GM23338 (cell line): ENCODE measurements at regions not wholly inside any gene's neighbourhood (a gene's known extent, or its start where the extent isn't known, plus 50 kb on each side); places are given as distances from the start of the nearest gene placed in this dataset.

Source experiments
- ATAC-seq: fragments of 200-7000 bp; cut with Tn5 transposase; 3 replicates; pipeline ENCODE4 v1.9.1; 2020
- DNase-seq: peaks from one replicate; pipeline ENCODE4 v3.0.0-alpha.2; 2015; ENCODE audit warnings: low spot score
- H2AFZ ChIP-seq: fragments of 200-600 bp; sonication (generic); 2 replicates; pipeline ENCODE4 v1.8.0; 2016; ENCODE audit warnings: antibody characterized with exemption, mild to moderate bottlenecking, moderate library complexity
- H3F3A ChIP-seq: fragments of 200-600 bp; sonication (generic); replicated peaks from 2 replicates; pipeline ENCODE4 v1.8.0; 2017; ENCODE audit warnings: antibody characterized with exemption, mixed run types, low read depth
- H3K27ac ChIP-seq: fragments of 200-600 bp; sonication (generic); 2 replicates; pipeline ENCODE4 v1.6.1; 2016; ENCODE audit warnings: low read depth
- H3K27me3 ChIP-seq: fragments of 200-600 bp; sonication (generic); 2 replicates; pipeline ENCODE4 v1.8.0; 2016; ENCODE audit warnings: mild to moderate bottlenecking, mixed run types, moderate library complexity; ENCODE audit not compliant: insufficient read depth
- H3K36me3 ChIP-seq: fragments of 200-600 bp; sonication (generic); 2 replicates; pipeline ENCODE4 v1.8.0; 2016; ENCODE audit warnings: mild to moderate bottlenecking; ENCODE audit not compliant: insufficient read depth
- H3K4me1 ChIP-seq: fragments of 200-600 bp; sonication (generic); 2 replicates; pipeline ENCODE4 v1.8.0; 2016; ENCODE audit warnings: mild to moderate bottlenecking, moderate library complexity; ENCODE audit not compliant: insufficient read depth
- H3K4me2 ChIP-seq: fragments of 200-600 bp; sonication (generic); 2 replicates; pipeline ENCODE4 v1.7.1; 2017; ENCODE audit warnings: mixed run types
- H3K4me3 ChIP-seq: fragments of 200-600 bp; sonication (generic); 2 replicates; pipeline ENCODE4 v1.6.1; 2016; ENCODE audit warnings: mixed run types
- H3K79me2 ChIP-seq: fragments of 200-600 bp; sonication (generic); replicated peaks from 2 replicates; pipeline ENCODE4 v1.8.0; 2017; ENCODE audit warnings: mild to moderate bottlenecking; ENCODE audit not compliant: insufficient read depth
- H3K9me2 ChIP-seq: fragments of 200-600 bp; sonication (generic); 2 replicates; pipeline ENCODE4 v1.8.0; 2017; ENCODE audit not compliant: insufficient read depth
- H4K20me1 ChIP-seq: fragments of 200-600 bp; sonication (generic); replicated peaks from 2 replicates; pipeline ENCODE4 v1.8.0; 2017; ENCODE audit warnings: mild to moderate bottlenecking; ENCODE audit not compliant: insufficient read depth
- H3K27ac Mint-ChIP-seq: 2 replicates; pipeline ENCODE4 v1.8.0; 2020; ENCODE audit warnings: inconsistent platforms, mild to moderate bottlenecking, moderate library complexity, mixed read lengths
- H3K27me3 Mint-ChIP-seq: 3 replicates; pipeline ENCODE4 v1.8.0; 2022; ENCODE audit warnings: low read depth, mild to moderate bottlenecking, moderate library complexity, mixed read lengths, inconsistent platforms; ENCODE audit not compliant: insufficient read depth, poor library complexity
- H3K36me3 Mint-ChIP-seq: 3 replicates; pipeline ENCODE4 v1.8.0; 2021; ENCODE audit warnings: low read depth, mild to moderate bottlenecking, inconsistent platforms, moderate library complexity, mixed read lengths
- H3K4me1 Mint-ChIP-seq: 3 replicates; pipeline ENCODE4 v1.8.0; 2020; ENCODE audit warnings: mild to moderate bottlenecking, inconsistent platforms, mixed read lengths
- H3K4me3 Mint-ChIP-seq: 3 replicates; pipeline ENCODE4 v1.8.0; 2021; ENCODE audit warnings: moderate library complexity, mild to moderate bottlenecking, inconsistent platforms, mixed read lengths
- H3K9me3 Mint-ChIP-seq: 3 replicates; pipeline ENCODE4 v1.8.0; 2020; ENCODE audit warnings: moderate library complexity, mild to moderate bottlenecking, inconsistent platforms, mixed read lengths
- CREB1 ChIP-seq: fragments of 250-450 bp; sonication (Bioruptor Pico); IDR thresholded peaks from 2 replicates; pipeline ENCODE4 v1.5.0; 2020; ENCODE audit warnings: low read depth, mild to moderate bottlenecking, moderate library complexity
- EZH2phosphoT487 ChIP-seq: fragments of 200-600 bp; sonication (generic); IDR thresholded peaks from one replicate; pipeline ENCODE4 v1.8.1; 2018; ENCODE audit warnings: antibody characterized with exemption; ENCODE audit not compliant: unreplicated experiment
- NANOG ChIP-seq: IDR thresholded peaks from 2 replicates; pipeline ENCODE4 v1.6.1; 2016; ENCODE audit warnings: antibody characterized with exemption, borderline replicate concordance
- POLR2AphosphoS5 ChIP-seq: IDR thresholded peaks from 2 replicates; pipeline ENCODE4 v1.6.1; 2016; ENCODE audit warnings: antibody characterized with exemption, low read depth
- STAT1 ChIP-seq: IDR thresholded peaks from one replicate; pipeline ENCODE4 v1.6.1; 2016; ENCODE audit warnings: antibody characterized with exemption; ENCODE audit not compliant: unreplicated experiment
- ZNF331 ChIP-seq: fragments of 250-450 bp; sonication (Bioruptor Pico); IDR thresholded peaks from 2 replicates; pipeline ENCODE4 v1.5.0; 2020; ENCODE audit warnings: low read depth, mild to moderate bottlenecking, moderate library complexity
- TF ChIP-seq, protein P1 (sequence below): fragments of 250-450 bp; sonication (Bioruptor Pico); IDR thresholded peaks from 2 replicates; pipeline ENCODE4 v1.5.0; 2020; ENCODE audit warnings: mild to moderate bottlenecking, moderate library complexity
- TF ChIP-seq, protein P2 (sequence below): IDR thresholded peaks from one replicate; pipeline ENCODE4 v1.6.1; 2018; ENCODE audit warnings: antibody characterized with exemption; ENCODE audit not compliant: unreplicated experiment

DNA sequence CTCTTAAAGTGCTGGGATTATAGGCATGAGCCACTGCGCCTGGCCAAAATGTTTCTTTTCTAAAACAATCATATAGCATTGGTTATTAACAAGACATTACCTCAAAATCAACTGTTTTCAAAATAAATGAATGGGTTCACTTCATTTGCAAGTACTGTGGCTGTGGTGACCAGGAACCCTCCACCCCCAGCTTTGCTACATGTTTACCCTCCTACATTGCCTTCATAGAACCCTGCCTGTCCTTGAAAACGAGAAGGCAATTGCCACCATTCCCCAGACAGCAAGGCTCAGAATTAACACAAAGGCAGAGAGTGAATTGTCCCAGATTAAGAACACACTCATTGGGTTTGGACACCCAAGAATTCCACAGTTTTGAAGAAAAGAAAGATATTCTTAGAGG, 116.6 kb upstream of the LGSN start (continued):
- TF ChIP-seq, protein P1, sequence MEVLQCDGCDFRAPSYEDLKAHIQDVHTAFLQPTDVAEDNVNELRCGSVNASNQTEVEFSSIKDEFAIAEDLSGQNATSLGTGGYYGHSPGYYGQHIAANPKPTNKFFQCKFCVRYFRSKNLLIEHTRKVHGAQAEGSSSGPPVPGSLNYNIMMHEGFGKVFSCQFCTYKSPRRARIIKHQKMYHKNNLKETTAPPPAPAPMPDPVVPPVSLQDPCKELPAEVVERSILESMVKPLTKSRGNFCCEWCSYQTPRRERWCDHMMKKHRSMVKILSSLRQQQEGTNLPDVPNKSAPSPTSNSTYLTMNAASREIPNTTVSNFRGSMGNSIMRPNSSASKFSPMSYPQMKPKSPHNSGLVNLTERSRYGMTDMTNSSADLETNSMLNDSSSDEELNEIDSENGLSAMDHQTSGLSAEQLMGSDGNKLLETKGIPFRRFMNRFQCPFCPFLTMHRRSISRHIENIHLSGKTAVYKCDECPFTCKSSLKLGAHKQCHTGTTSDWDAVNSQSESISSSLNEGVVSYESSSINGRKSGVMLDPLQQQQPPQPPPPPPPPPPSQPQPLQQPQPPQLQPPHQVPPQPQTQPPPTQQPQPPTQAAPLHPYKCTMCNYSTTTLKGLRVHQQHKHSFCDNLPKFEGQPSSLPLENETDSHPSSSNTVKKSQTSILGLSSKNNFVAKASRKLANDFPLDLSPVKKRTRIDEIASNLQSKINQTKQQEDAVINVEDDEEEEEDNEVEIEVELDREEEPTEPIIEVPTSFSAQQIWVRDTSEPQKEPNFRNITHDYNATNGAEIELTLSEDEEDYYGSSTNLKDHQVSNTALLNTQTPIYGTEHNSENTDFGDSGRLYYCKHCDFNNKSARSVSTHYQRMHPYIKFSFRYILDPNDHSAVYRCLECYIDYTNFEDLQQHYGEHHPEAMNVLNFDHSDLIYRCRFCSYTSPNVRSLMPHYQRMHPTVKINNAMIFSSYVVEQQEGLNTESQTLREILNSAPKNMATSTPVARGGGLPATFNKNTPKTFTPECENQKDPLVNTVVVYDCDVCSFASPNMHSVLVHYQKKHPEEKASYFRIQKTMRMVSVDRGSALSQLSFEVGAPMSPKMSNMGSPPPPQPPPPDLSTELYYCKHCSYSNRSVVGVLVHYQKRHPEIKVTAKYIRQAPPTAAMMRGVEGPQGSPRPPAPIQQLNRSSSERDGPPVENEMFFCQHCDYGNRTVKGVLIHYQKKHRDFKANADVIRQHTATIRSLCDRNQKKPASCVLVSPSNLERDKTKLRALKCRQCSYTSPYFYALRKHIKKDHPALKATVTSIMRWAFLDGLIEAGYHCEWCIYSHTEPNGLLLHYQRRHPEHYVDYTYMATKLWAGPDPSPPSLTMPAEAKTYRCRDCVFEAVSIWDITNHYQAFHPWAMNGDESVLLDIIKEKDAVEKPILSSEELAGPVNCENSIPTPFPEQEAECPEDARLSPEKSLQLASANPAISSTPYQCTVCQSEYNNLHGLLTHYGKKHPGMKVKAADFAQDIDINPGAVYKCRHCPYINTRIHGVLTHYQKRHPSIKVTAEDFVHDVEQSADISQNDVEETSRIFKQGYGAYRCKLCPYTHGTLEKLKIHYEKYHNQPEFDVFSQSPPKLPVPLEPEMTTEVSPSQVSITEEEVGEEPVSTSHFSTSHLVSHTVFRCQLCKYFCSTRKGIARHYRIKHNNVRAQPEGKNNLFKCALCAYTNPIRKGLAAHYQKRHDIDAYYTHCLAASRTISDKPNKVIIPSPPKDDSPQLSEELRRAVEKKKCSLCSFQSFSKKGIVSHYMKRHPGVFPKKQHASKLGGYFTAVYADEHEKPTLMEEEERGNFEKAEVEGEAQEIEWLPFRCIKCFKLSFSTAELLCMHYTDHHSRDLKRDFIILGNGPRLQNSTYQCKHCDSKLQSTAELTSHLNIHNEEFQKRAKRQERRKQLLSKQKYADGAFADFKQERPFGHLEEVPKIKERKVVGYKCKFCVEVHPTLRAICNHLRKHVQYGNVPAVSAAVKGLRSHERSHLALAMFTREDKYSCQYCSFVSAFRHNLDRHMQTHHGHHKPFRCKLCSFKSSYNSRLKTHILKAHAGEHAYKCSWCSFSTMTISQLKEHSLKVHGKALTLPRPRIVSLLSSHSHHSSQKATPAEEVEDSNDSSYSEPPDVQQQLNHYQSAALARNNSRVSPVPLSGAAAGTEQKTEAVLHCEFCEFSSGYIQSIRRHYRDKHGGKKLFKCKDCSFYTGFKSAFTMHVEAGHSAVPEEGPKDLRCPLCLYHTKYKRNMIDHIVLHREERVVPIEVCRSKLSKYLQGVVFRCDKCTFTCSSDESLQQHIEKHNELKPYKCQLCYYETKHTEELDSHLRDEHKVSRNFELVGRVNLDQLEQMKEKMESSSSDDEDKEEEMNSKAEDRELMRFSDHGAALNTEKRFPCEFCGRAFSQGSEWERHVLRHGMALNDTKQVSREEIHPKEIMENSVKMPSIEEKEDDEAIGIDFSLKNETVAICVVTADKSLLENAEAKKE, result no peak
- no peak for TF ChIP-seq NANOG
- TF ChIP-seq ZNF331 (CRISPR knock-in tag), result no peak

DNA sequence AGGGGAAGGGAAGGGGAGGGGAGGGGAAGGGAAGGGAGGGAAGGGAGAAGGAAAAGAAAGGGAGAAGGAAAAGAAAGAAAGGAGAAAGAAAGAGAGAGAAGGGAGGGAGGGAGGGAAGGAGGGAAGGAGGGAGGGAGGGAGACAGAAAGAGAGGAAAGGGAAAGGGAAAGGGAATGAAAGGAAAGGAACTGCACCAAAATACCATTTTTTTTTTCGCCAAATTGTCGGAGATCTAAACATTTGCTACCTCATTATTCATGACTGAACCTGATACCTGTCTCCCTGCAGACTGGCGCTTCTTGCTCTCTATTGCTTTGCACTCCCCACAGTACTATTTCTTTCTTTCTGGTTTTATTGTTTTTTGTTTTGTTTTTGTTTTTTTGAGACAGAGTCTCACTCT, 117.3 kb upstream of the LGSN start:
- ATAC-seq, result no peak

DNA sequence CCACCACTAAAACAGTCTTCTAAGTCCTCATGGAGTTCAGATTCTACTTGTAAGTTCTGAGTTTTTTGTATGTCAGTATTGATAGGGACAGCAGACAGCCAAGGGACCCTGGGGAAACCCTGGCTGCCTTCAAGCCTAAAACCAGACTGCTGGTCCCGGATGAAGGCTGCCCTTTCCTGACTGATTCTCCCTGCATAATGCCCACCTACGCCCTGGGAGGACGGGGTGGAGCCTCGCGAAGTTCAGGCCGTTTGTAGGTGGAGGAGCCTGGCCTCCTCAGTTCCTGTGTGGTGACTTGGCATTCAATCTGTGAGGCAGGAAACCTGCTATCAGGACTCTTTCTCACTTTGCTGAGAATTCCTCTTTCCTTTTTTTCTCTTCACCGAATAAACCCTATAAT, 120.3 kb upstream of the LGSN start:
- H3K9me3 Mint-ChIP-seq, result peaks cover 54% of the 10 kb centered on the region
- H2AFZ ChIP-seq, result peak overlapping the region; percentile 10; the same call in 1 of the 2 replicates
- no peak overlapping the region for H3K4me3 Mint-ChIP-seq

More for the DNA sequence above, 117.3 kb upstream of the LGSN start:
- Histone ChIP-seq H3K4me1 (no peaks in the 10 kb centered on the region), H2AFZ (no peak overlapping the region), H3K4me3 (no peak overlapping the region), H3K27me3 (no peaks in the 10 kb centered on the region), H3K36me3 (no peaks in the 10 kb centered on the region), H4K20me1 (no peaks in the 10 kb centered on the region), H3K27ac (no peak overlapping the region), H3K9me2 (no peaks in the 10 kb centered on the region), H3F3A (no peaks in the 10 kb centered on the region), H3K4me2 (no peak overlapping the region), H3K79me2 (no peaks in the 10 kb centered on the region)
- Mint-ChIP-seq H3K27ac (no peak overlapping the region), H3K9me3 (peaks cover 32% of the 10 kb centered on the region), H3K4me1 (no peaks in the 10 kb centered on the region; the same call in 1 of the 3 replicates), H3K4me3 (no peak overlapping the region), H3K27me3 (no peaks in the 10 kb centered on the region), H3K36me3 (peaks cover 7% of the 10 kb centered on the region; the same call in 2 of the 3 replicates)
- no peak for TF ChIP-seq CREB1 (CRISPR knock-in tag)
- no peak for TF ChIP-seq ZNF331 (CRISPR knock-in tag)
- no peak for DNase-seq

More for the DNA sequence above, 120.3 kb upstream of the LGSN start:
- no peaks in the 10 kb centered on the region for H3K79me2 ChIP-seq
- no peak overlapping the region for H3K4me2 ChIP-seq
- no peak overlapping the region for H3K4me3 ChIP-seq
- H3K27me3 Mint-ChIP-seq, result no peaks in the 10 kb centered on the region
- H3K4me1 ChIP-seq, result no peaks in the 10 kb centered on the region
- H3F3A ChIP-seq, result no peaks in the 10 kb centered on the region
- ATAC-seq (no peak), DNase-seq (no peak)
- no peak for TF ChIP-seq STAT1
- TF ChIP-seq POLR2AphosphoS5, result no peak
- TF ChIP-seq, protein P2, sequence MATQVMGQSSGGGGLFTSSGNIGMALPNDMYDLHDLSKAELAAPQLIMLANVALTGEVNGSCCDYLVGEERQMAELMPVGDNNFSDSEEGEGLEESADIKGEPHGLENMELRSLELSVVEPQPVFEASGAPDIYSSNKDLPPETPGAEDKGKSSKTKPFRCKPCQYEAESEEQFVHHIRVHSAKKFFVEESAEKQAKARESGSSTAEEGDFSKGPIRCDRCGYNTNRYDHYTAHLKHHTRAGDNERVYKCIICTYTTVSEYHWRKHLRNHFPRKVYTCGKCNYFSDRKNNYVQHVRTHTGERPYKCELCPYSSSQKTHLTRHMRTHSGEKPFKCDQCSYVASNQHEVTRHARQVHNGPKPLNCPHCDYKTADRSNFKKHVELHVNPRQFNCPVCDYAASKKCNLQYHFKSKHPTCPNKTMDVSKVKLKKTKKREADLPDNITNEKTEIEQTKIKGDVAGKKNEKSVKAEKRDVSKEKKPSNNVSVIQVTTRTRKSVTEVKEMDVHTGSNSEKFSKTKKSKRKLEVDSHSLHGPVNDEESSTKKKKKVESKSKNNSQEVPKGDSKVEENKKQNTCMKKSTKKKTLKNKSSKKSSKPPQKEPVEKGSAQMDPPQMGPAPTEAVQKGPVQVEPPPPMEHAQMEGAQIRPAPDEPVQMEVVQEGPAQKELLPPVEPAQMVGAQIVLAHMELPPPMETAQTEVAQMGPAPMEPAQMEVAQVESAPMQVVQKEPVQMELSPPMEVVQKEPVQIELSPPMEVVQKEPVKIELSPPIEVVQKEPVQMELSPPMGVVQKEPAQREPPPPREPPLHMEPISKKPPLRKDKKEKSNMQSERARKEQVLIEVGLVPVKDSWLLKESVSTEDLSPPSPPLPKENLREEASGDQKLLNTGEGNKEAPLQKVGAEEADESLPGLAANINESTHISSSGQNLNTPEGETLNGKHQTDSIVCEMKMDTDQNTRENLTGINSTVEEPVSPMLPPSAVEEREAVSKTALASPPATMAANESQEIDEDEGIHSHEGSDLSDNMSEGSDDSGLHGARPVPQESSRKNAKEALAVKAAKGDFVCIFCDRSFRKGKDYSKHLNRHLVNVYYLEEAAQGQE, result no peak
- TF ChIP-seq EZH2phosphoT487, result no peak
- no peaks in the 10 kb centered on the region for H3K36me3 ChIP-seq
- H3K27me3 ChIP-seq, result no peaks in the 10 kb centered on the region
- no peaks in the 10 kb centered on the region for H4K20me1 ChIP-seq
- no peaks in the 10 kb centered on the region; the same call in 1 of the 3 replicates for H3K4me1 Mint-ChIP-seq
- H3K36me3 Mint-ChIP-seq, result peaks cover 11% of the 10 kb centered on the region; the same call in 2 of the 3 replicates
- H3K9me2 ChIP-seq, result no peaks in the 10 kb centered on the region
- no peak overlapping the region for H3K27ac Mint-ChIP-seq
- no peak overlapping the region for H3K27ac ChIP-seq
